Cardiac fibroblast (primary cell): ENCODE measurements at regions not wholly inside any gene's neighbourhood (a gene's known extent, or its start where the extent isn't known, plus 50 kb on each side); places are given as distances from the start of the nearest gene placed in this dataset.
A peak's percentile ranks its signal among the peaks of the same experiment; 100 is the strongest.

Experiments used
- DNase-seq, 2 donors: peaks; one replicate each; pipeline versions ENCODE4 v3.0.0 to v3.0.0-alpha.2; 2010; ENCODE audit warnings: low read depth in 2 of 2
- H3K4me3 ChIP-seq, 2 donors: replicated peaks in 1 of 2; 1 replicate in 1 of 2; 2 replicates in 1 of 2; pipeline ENCODE4 v1.5.1; 2011; ENCODE audit warnings: low read depth in 2 of 2, low read length in 2 of 2, mild to moderate bottlenecking in 2 of 2, moderate library complexity in 1 of 2
- TF ChIP-seq, protein P1 (sequence below): IDR thresholded peaks from one replicate; pipeline ENCODE4 v1.5.1; 2011; ENCODE audit warnings: low read depth, mild to moderate bottlenecking, low read length, inconsistent platforms

DNA sequence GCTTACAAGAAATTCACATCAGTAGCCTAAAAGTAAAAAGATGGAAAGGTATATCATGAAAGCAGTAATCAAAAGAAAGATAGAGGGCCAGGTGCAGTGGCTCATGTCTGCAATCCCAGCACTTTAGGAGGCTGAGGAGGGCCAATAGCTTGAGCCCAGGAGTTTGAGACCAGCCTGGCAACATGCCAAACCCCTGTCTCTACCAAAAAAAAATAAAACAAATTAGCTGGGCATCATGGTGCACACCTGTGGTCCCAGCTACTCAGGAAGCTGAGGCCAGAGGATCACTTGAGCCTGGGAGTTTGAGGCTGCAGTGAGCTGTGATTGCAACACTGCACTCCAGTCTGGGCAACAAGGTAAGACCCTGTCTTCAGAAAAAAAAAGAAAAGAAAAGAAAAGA, 55.5 kb downstream of the GSPT2 start:
- H3K4me3 ChIP-seq: no peak overlapping the region
- DNase-seq: no peak
- TF ChIP-seq, protein P1, sequence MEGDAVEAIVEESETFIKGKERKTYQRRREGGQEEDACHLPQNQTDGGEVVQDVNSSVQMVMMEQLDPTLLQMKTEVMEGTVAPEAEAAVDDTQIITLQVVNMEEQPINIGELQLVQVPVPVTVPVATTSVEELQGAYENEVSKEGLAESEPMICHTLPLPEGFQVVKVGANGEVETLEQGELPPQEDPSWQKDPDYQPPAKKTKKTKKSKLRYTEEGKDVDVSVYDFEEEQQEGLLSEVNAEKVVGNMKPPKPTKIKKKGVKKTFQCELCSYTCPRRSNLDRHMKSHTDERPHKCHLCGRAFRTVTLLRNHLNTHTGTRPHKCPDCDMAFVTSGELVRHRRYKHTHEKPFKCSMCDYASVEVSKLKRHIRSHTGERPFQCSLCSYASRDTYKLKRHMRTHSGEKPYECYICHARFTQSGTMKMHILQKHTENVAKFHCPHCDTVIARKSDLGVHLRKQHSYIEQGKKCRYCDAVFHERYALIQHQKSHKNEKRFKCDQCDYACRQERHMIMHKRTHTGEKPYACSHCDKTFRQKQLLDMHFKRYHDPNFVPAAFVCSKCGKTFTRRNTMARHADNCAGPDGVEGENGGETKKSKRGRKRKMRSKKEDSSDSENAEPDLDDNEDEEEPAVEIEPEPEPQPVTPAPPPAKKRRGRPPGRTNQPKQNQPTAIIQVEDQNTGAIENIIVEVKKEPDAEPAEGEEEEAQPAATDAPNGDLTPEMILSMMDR: no peak

DNA sequence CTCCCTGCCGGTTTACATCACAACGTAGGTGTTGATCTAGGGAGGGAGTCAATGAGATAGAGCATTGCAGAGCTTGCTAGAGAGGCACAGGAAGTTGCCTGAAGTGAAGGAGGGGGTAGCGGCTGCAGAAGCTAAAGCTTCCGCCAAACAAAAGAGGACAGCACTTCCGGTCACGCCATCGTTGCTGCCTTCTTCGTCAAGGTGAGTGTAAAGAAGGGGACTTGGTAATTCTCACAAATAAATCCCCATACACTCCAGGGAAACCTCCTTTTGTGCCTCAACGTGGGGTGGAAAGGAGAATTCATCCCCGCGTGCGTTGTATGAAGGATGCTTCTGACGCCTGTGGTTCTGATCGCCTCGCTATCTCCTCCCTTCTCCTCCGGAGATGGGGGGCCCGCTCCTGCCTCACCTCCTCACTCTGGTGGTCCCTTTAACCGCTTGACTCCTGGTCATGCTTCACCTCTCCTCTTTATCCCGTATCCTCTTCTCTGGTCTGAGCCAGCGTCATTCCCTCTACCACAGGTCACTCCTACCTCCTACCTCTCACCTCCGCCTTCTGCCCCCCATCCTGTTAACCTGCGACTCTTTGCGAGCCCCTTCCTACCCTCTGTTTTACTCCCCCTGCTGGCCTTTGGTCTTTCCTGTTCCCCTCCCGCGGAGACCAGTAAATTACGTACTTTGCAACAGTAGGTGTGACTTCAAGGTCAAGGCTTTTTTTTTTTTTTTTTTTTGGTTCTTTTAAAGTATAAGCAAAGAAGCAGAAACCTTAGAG, 59.9 kb downstream of the GSPT2 start:
- peak; percentile 69 to 76 for DNase-seq
- H3K4me3 ChIP-seq: peak overlapping the region; percentile 67 to 75
- TF ChIP-seq, protein P1: peak; percentile 13

DNA sequence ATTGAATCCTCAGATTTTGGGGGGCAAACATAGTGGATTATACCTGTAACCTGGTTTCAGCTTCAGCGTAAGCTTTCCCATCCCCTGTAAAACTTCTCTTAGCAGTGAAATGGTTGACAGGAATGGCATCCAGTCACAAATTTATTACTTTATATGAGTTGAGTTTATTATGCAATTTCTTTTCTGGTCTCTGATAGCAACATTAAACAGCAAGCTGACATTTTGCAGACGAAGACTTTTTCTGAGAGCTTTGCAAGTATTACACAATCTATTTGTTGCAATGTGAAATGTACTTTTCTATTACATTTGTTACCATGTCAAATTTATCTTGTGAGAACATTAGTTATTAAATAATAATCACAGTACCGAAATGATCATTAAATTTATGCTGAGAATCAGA, 60.6 kb downstream of the GSPT2 start:
- H3K4me3 ChIP-seq: peak overlapping the region in 1 of 2 donors; percentile 75
- TF ChIP-seq, protein P1: no peak
- peak; percentile 3 to 45 for DNase-seq

DNA sequence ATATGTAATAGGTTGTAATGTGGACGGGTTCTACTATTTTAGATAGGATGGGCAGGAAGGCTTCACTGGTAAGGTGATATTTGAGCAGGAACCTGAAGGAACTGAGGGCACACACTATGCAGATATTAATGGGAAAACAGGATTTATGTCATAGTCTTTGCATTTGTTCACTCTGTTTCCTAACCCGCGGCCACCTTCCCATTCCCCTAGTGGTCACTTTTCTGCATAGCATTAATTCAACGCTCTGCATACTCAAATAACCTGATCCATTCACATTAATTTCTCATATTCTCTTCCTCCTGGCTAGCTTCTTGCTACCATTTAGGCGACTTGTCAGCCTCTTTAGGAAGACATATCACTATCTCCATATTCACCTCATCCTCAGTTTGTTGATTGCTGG, 61.5 kb downstream of the GSPT2 start:
- TF ChIP-seq, protein P1: peak; percentile 22

DNA sequence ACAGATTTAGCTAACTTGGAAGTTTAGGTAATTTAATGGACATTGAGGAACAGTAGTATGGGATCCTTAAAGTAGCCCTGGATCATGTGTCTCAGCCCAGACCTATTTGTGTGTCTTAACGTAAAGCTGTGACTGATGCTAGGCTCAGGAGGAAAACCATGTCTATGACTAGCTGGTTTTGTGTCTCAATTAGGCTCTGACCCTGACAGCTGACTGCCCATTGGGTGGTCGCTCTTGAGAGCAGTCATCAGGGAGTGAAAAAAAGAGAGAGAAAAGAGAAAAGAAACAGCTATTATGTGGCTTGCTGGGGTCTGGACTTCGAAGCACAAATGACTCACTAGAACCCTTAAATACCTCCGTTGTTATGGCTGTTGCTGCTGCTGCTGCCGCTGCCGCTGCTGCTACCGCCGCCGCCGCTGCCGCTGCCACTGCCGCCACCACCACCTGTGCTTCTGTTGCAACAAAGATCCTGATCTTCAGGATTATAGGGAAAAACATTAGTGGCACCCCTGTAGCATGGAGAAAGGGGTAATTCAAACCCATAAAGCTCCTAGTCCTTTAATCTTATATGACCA, 70.7 kb downstream of the GSPT2 start:
- TF ChIP-seq, protein P1: no peak
- DNase-seq: no peak
- no peak overlapping the region for H3K4me3 ChIP-seq

More for the DNA sequence above, 61.5 kb downstream of the GSPT2 start:
- no peak for DNase-seq
- no peak overlapping the region for H3K4me3 ChIP-seq

DNA sequence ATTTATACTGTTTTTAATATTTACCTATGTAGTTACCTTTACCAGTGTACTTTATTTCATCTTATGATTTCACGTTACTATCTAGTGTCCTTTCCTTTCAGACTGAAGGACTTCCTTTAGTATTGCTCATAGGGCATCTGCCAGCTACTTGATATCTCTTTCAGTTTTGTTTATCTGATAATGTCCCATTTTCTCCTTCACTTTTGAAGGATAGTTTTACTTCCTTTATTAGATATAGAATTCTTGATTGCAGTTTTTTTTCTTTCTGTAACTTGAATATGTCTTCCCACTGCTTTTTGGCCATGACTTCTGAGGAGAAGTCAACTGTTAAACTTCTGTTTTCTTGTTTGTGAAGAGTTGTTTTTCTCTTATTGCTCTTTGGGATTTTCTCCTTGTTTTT, 69.4 kb upstream of the MAGED1 start:
- no peak for DNase-seq
- H3K4me3 ChIP-seq: no peak overlapping the region
- TF ChIP-seq, protein P1: no peak
